ENCODE measurements at regions not wholly inside any gene's neighbourhood (a gene's known extent, or its start where the extent isn't known, plus 50 kb on each side); places are given as distances from the start of the nearest gene placed in this dataset.

DNA sequence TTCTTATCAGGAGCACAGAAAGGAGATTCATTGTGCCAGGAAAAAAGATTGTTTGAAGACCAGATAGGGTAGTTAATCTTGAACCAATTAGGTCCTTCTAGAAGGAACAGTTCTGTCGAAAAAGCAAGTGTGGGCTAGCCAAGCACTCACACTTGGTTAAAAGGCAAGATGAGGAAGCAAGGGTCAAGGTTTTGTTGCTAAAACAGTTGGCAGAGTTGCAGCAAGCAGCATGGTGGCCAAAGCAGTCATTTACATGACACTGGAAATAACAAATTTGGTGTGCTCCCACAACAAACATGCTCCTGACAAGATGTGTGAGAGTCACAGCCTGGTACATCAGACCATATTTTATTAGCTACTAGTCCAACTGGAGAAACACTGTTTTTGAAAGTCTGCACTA lies 228.0 kb upstream of the CFAP20DC start:
- no peaks in the 10 kb centered on the region for H3K9me2 ChIP-seq (ENCODE audit: insufficient read depth)
- H2AFZ ChIP-seq, result no peak overlapping the region
- no peaks in the 10 kb centered on the region for H3F3A ChIP-seq (ENCODE audit: insufficient read depth, low read depth)
- BruUV-seq (replicated peaks), result no TSS peak
- H3K9me3 ChIP-seq (ENCODE audit: insufficient read depth, low read depth), result no peaks in the 10 kb centered on the region; the same call in 1 of the 2 replicates
- no peaks in the 10 kb centered on the region for H3K36me3 ChIP-seq (ENCODE audit: low read depth)
- H3K4me1 ChIP-seq (replicated peaks; ENCODE audit: insufficient read depth), result no peaks in the 10 kb centered on the region
- H3K4me2 ChIP-seq, result no peak overlapping the region
- no peak overlapping the region for H3K27ac ChIP-seq
- no peak overlapping the region for H3K4me3 ChIP-seq
- TF ChIP-seq, protein P1, sequence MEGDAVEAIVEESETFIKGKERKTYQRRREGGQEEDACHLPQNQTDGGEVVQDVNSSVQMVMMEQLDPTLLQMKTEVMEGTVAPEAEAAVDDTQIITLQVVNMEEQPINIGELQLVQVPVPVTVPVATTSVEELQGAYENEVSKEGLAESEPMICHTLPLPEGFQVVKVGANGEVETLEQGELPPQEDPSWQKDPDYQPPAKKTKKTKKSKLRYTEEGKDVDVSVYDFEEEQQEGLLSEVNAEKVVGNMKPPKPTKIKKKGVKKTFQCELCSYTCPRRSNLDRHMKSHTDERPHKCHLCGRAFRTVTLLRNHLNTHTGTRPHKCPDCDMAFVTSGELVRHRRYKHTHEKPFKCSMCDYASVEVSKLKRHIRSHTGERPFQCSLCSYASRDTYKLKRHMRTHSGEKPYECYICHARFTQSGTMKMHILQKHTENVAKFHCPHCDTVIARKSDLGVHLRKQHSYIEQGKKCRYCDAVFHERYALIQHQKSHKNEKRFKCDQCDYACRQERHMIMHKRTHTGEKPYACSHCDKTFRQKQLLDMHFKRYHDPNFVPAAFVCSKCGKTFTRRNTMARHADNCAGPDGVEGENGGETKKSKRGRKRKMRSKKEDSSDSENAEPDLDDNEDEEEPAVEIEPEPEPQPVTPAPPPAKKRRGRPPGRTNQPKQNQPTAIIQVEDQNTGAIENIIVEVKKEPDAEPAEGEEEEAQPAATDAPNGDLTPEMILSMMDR (conservative IDR thresholded peaks at IDR 0.05), result no peak
- no peak for TF ChIP-seq EZH2 (IDR thresholded peaks at IDR 0.05; ENCODE audit: low read depth)
- no peaks in the 10 kb centered on the region for H3K27me3 ChIP-seq (ENCODE audit: insufficient read depth, low read depth)
- no peak for DNase-seq
- no peaks in the 10 kb centered on the region for H3K79me2 ChIP-seq (ENCODE audit: low read depth)
- no peaks in the 10 kb centered on the region for H4K20me1 ChIP-seq (ENCODE audit: insufficient read depth)
- POLR2A ChIA-PET (ENCODE audit: unreplicated experiment), result no interaction called here
- intact Hi-C loops (cut with micrococcal nuclease; ENCODE audit: unreplicated experiment), result no loop called here
- CTCF ChIA-PET, result no interaction called here

DNA sequence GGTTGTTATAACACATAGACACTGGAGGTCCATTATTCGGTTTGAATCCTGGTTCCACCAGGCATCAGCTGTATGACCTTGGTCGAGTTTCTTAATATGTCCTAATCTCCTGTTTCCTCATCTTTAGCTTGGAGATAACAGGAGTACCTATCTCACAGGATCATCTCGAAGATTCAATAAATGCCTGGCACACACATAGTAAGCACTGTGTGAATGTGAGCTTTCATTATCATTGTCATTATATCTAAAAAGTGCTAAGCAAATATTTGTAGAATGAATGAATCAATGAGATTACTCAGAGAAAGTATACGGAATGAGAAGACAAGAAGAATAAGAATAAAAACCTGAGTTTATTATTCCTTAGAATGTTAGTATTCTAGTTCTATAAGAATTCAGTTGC lies 227.4 kb upstream of the CFAP20DC start:
- Histone ChIP-seq H3K4me1 (replicated peaks; ENCODE audit: insufficient read depth) (no peaks in the 10 kb centered on the region), H3K27ac (no peak overlapping the region), H3K36me3 (ENCODE audit: low read depth) (no peaks in the 10 kb centered on the region), H2AFZ (no peak overlapping the region), H3K9me2 (ENCODE audit: insufficient read depth) (no peaks in the 10 kb centered on the region), H3K4me3 (no peak overlapping the region), H4K20me1 (ENCODE audit: insufficient read depth) (no peaks in the 10 kb centered on the region), H3K27me3 (ENCODE audit: insufficient read depth, low read depth) (no peaks in the 10 kb centered on the region), H3K79me2 (ENCODE audit: low read depth) (no peaks in the 10 kb centered on the region), H3F3A (ENCODE audit: insufficient read depth, low read depth) (no peaks in the 10 kb centered on the region), H3K4me2 (no peak overlapping the region), H3K9me3 (ENCODE audit: insufficient read depth, low read depth) (no peaks in the 10 kb centered on the region; the same call in 1 of the 2 replicates)
- TF ChIP-seq, protein P1 (conservative IDR thresholded peaks at IDR 0.05), result no peak
- no peak for TF ChIP-seq EZH2 (IDR thresholded peaks at IDR 0.05; ENCODE audit: low read depth)
- POLR2A ChIA-PET (ENCODE audit: unreplicated experiment), result no interaction called here
- BruUV-seq (replicated peaks), result no TSS peak
- intact Hi-C loops (cut with micrococcal nuclease; ENCODE audit: unreplicated experiment), result no loop called here
- CTCF ChIA-PET, result no interaction called here
- no peak for DNase-seq

DNA sequence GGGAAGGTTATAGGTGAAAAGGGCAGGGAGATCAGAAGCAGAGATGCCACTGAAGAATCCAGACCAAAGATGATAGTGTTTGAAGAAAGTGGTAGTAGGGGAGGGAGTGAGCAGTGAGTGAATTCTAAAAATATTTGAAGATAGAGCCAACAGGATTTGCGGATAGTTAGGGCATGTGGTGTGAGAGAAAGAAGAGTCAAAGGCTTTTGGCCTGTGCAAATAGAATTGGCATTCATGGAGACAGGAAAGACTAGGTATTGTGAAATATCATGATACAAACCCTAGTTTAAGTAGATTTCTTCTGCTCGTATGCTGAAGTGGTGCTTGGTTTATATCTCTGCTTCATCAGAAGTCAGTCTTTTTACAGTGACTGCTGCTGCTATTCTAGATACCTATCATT lies 224.2 kb upstream of the CFAP20DC start:
- no TSS peak for BruUV-seq (replicated peaks)
- DNase-seq, result no peak
- no peaks in the 10 kb centered on the region for H3K9me2 ChIP-seq (ENCODE audit: insufficient read depth)
- H4K20me1 ChIP-seq (ENCODE audit: insufficient read depth), result no peaks in the 10 kb centered on the region
- H3K27me3 ChIP-seq (ENCODE audit: insufficient read depth, low read depth), result no peaks in the 10 kb centered on the region
- ChIA-PET CTCF (no interaction called here), POLR2A (ENCODE audit: unreplicated experiment) (no interaction called here)
- H2AFZ ChIP-seq, result no peak overlapping the region
- no peak for TF ChIP-seq EZH2 (IDR thresholded peaks at IDR 0.05; ENCODE audit: low read depth)
- TF ChIP-seq, protein P1 (conservative IDR thresholded peaks at IDR 0.05), result no peak
- H3K4me1 ChIP-seq (replicated peaks; ENCODE audit: insufficient read depth), result no peaks in the 10 kb centered on the region
- no peaks in the 10 kb centered on the region for H3K36me3 ChIP-seq (ENCODE audit: low read depth)
- H3K4me3 ChIP-seq, result no peak overlapping the region
- H3F3A ChIP-seq (ENCODE audit: insufficient read depth, low read depth), result no peaks in the 10 kb centered on the region
- H3K27ac ChIP-seq, result no peak overlapping the region
- no peak overlapping the region for H3K4me2 ChIP-seq
- intact Hi-C loops (cut with micrococcal nuclease; ENCODE audit: unreplicated experiment), result no loop called here
- no peaks in the 10 kb centered on the region for H3K9me3 ChIP-seq (ENCODE audit: insufficient read depth, low read depth)
- no peaks in the 10 kb centered on the region for H3K79me2 ChIP-seq (ENCODE audit: low read depth)

Measured in PC-9 (cell line).